IMR-90 (cell line): ENCODE measurements at regions not wholly inside any gene's neighbourhood (a gene's known extent, or its start where the extent isn't known, plus 50 kb on each side); places are given as distances from the start of the nearest gene placed in this dataset.

ENCODE experiments used
- ATAC-seq: fragments of 200-7000 bp; cut with Tn5 transposase; 2 replicates; pipeline ENCODE4 v1.9.1; 2020; ENCODE audit warnings: low read depth, mild to moderate bottlenecking, moderate library complexity
- BruUV-seq: library from RNA; stranded (reverse); fragments of 400-500 nt; replicated peaks from 2 replicates; lab custom pipeline; 2021; lab: Mats Ljungman, UMichigan
- CTCF ChIA-PET: fragments of 300-600 bp; formaldehyde crosslinking; extraction: SDS; loops from one replicate; lab custom pipeline; 2021; ENCODE audit warnings: antibody characterized with exemption; lab: Yijun Ruan, JAX
- POLR2A ChIA-PET: fragments of 300-600 bp; sonication (Branson Sonifier 250); formaldehyde crosslinking; loops from one replicate; lab custom pipeline; 2022; ENCODE audit warnings: antibody characterized with exemption; ENCODE audit not compliant: unreplicated experiment; lab: Charles Lee
- DNase-seq: peaks from one replicate; pipeline ENCODE4 v3.0.0; 2013
- H2AFZ ChIP-seq: replicated peaks from 2 replicates; pipeline ENCODE3; 2013; ENCODE audit warnings: low read length, mild to moderate bottlenecking; ENCODE audit not compliant: poor library complexity
- H2AK5ac ChIP-seq: 2 replicates; pipeline ENCODE4 v1.6.1; 2013; ENCODE audit warnings: low read depth, low read length, inconsistent platforms
- H2AK9ac ChIP-seq: replicated peaks from 2 replicates; pipeline ENCODE3; 2013; ENCODE audit warnings: mild to moderate bottlenecking, low read depth, low read length, moderate library complexity; ENCODE audit not compliant: poor library complexity
- H2BK120ac ChIP-seq: 2 replicates; pipeline ENCODE4 v1.6.1; 2013; ENCODE audit warnings: low read depth, low read length, inconsistent platforms
- H2BK15ac ChIP-seq: 3 replicates; pipeline ENCODE4 v1.6.1; 2013; ENCODE audit warnings: low read depth, low read length, inconsistent platforms
- H2BK20ac ChIP-seq: 2 replicates; pipeline ENCODE4 v1.6.1; 2013; ENCODE audit warnings: low read depth, mild to moderate bottlenecking, inconsistent platforms, low read length, moderate library complexity
- H2BK5ac ChIP-seq: 2 replicates; pipeline ENCODE4 v1.6.1; 2013; ENCODE audit warnings: mild to moderate bottlenecking, low read depth, low read length, inconsistent platforms; ENCODE audit not compliant: poor library complexity, severe bottlenecking
- H3K14ac ChIP-seq: replicated peaks from 2 replicates; pipeline ENCODE4 v1.6.1; 2013; ENCODE audit warnings: low read depth, low read length, inconsistent platforms
- H3K18ac ChIP-seq: 2 replicates; pipeline ENCODE4 v1.6.1; 2013; ENCODE audit warnings: low read depth, low read length, control low read depth
- H3K23ac ChIP-seq: 2 replicates; pipeline ENCODE4 v1.6.1; 2013; ENCODE audit warnings: low read depth, low read length, inconsistent platforms
- H3K27ac ChIP-seq: 2 replicates; pipeline ENCODE4 v1.5.1; 2013; ENCODE audit warnings: mild to moderate bottlenecking, control low read depth, low read length; ENCODE audit not compliant: insufficient read depth
- H3K27me3 ChIP-seq: 2 replicates; pipeline ENCODE4 v1.6.1; 2013; ENCODE audit warnings: low read length; ENCODE audit not compliant: control insufficient read depth, insufficient read depth
- H3K36me3 ChIP-seq: 2 replicates; pipeline ENCODE4 v1.6.1; 2013; ENCODE audit warnings: low read length, mixed read lengths; ENCODE audit not compliant: control insufficient read depth, insufficient read depth
- H3K4ac ChIP-seq: 2 replicates; pipeline ENCODE4 v1.6.1; 2013; ENCODE audit warnings: low read depth, low read length, inconsistent platforms
- H3K4me1 ChIP-seq: 2 replicates; pipeline ENCODE4 v1.6.1; 2013; ENCODE audit warnings: low read length, mixed read lengths; ENCODE audit not compliant: control insufficient read depth, insufficient read depth
- H3K4me2 ChIP-seq: 2 replicates; pipeline ENCODE4 v1.6.1; 2013; ENCODE audit warnings: low read depth, mild to moderate bottlenecking, control low read depth, low read length, moderate library complexity
- H3K4me3 ChIP-seq: 2 replicates; pipeline ENCODE4 v1.5.1; 2013; ENCODE audit warnings: low read depth, mild to moderate bottlenecking, control low read depth, low read length, moderate library complexity; ENCODE audit not compliant: insufficient read depth
- H3K56ac ChIP-seq: 2 replicates; pipeline ENCODE4 v1.6.1; 2013; ENCODE audit warnings: low read length, inconsistent platforms; ENCODE audit not compliant: insufficient read depth; ENCODE audit errors: extremely low read depth
- H3K79me1 ChIP-seq, 2 experiments: 2 replicates each; pipeline ENCODE4 v1.6.1; 2013; ENCODE audit warnings: low read length in 2 of 2, inconsistent platforms in 1 of 2, low read depth in 1 of 2
- H3K9ac ChIP-seq: 2 replicates; pipeline ENCODE4 v1.6.1; 2013; ENCODE audit warnings: low read depth, low read length, control low read depth
- H3K9me1 ChIP-seq: 2 replicates; pipeline ENCODE4 v1.6.1; 2013; ENCODE audit warnings: low read length, inconsistent platforms; ENCODE audit not compliant: insufficient read depth
- H3K9me3 ChIP-seq: 2 replicates; pipeline ENCODE4 v1.6.1; 2013; ENCODE audit warnings: low read length; ENCODE audit not compliant: control insufficient read depth, insufficient read depth
- H4K20me1 ChIP-seq: 2 replicates; pipeline ENCODE4 v1.6.1; 2013; ENCODE audit warnings: low read length, inconsistent platforms; ENCODE audit not compliant: insufficient read depth
- H4K5ac ChIP-seq: 2 replicates; pipeline ENCODE4 v1.6.1; 2013; ENCODE audit warnings: mild to moderate bottlenecking, low read depth, low read length, control low read depth
- H4K8ac ChIP-seq, 2 experiments: 2 replicates each; pipeline ENCODE4 v1.6.1; 2013; ENCODE audit warnings: low read depth in 2 of 2, low read length in 2 of 2, control low read depth in 1 of 2, inconsistent platforms in 1 of 2
- H4K91ac ChIP-seq: 2 replicates; pipeline ENCODE4 v1.6.1; 2013; ENCODE audit warnings: low read depth, low read length, inconsistent platforms; ENCODE audit not compliant: insufficient read depth
- BHLHE40 ChIP-seq: fragments of 150-350 bp; IDR thresholded peaks from 2 replicates; pipeline ENCODE4 v1.6.1; 2016; ENCODE audit warnings: mild to moderate bottlenecking, low read depth, low read length
- CEBPB ChIP-seq: IDR thresholded peaks from 2 replicates; pipeline ENCODE4 v1.6.1; 2012; ENCODE audit warnings: low read depth, low read length, improper control_type of control experiment
- CHD1 ChIP-seq: IDR thresholded peaks from 2 replicates; pipeline ENCODE4 v1.6.1; 2012; ENCODE audit warnings: low read depth, low read length, improper control_type of control experiment
- FOS ChIP-seq: fragments of 150-350 bp; IDR thresholded peaks from 2 replicates; pipeline ENCODE4 v1.6.1; 2016; ENCODE audit warnings: low read depth, low read length
- MAZ ChIP-seq: IDR thresholded peaks from 2 replicates; pipeline ENCODE4 v1.6.1; 2012; ENCODE audit warnings: low read depth, mild to moderate bottlenecking, low read length, improper control_type of control experiment, moderate library complexity, borderline replicate concordance
- MXI1 ChIP-seq: IDR thresholded peaks from 2 replicates; pipeline ENCODE4 v1.6.1; 2012; ENCODE audit warnings: low read depth, mild to moderate bottlenecking, low read length, moderate library complexity, borderline replicate concordance
- NFE2L2 ChIP-seq: fragments of 150-350 bp; IDR thresholded peaks from 2 replicates; pipeline ENCODE4 v1.6.1; 2016; ENCODE audit warnings: low read depth, mild to moderate bottlenecking, low read length
- RAD21 ChIP-seq: IDR thresholded peaks from 2 replicates; pipeline ENCODE4 v1.6.1; 2012; ENCODE audit warnings: low read length, improper control_type of control experiment
- RCOR1 ChIP-seq: IDR thresholded peaks from 2 replicates; pipeline ENCODE4 v1.6.1; 2012; ENCODE audit warnings: mild to moderate bottlenecking, low read length, improper control_type of control experiment; ENCODE audit not compliant: insufficient replicate concordance
- RFX5 ChIP-seq: IDR thresholded peaks from 2 replicates; pipeline ENCODE4 v1.8.0; 2012; ENCODE audit warnings: low read depth, mild to moderate bottlenecking, low read length, moderate library complexity
- SMC3 ChIP-seq: fragments of 150-350 bp; IDR thresholded peaks from 2 replicates; pipeline ENCODE4 v1.6.1; 2016; ENCODE audit warnings: low read depth, mild to moderate bottlenecking, antibody characterized with exemption, low read length, moderate library complexity
- USF2 ChIP-seq: fragments of 150-350 bp; IDR thresholded peaks from 2 replicates; pipeline ENCODE4 v1.6.1; 2017; ENCODE audit warnings: mild to moderate bottlenecking, antibody characterized with exemption, low read length, low read depth
- WGBS, 2 experiments: methylation state at CpG; one replicate each; pipeline versions ENCODE4 v1.1.5 to v1.1.7; 2013; ENCODE audit warnings: missing lambda C conversion rate in 2 of 2; ENCODE audit not compliant: insufficient read length in 1 of 2; ENCODE audit errors: extremely low coverage in 2 of 2; 5-methylcytosine and 5-hydroxymethylcytosine counted together
- dilution Hi-C: fragments of 300-500 bp; cut with HindIII; formaldehyde crosslinking; loops from one replicate; pipeline ENCODE4 v1.14.3; 2018; ENCODE audit warnings: low sequenced_read_pairs; ENCODE audit not compliant: unreplicated experiment
- in situ Hi-C: fragments of 300-500 bp; cut with MboI; formaldehyde crosslinking; loops from 3 replicates; pipeline ENCODE4 v1.14.3; 2019; ENCODE audit warnings: low sequenced_read_pairs, inconsistent platforms, mixed read lengths
- intact Hi-C: fragments of 100-400 bp; cut with micrococcal nuclease; formaldehyde crosslinking; loops from 2 replicates; pipeline ENCODE4 v1.10.0; 2022

DNA sequence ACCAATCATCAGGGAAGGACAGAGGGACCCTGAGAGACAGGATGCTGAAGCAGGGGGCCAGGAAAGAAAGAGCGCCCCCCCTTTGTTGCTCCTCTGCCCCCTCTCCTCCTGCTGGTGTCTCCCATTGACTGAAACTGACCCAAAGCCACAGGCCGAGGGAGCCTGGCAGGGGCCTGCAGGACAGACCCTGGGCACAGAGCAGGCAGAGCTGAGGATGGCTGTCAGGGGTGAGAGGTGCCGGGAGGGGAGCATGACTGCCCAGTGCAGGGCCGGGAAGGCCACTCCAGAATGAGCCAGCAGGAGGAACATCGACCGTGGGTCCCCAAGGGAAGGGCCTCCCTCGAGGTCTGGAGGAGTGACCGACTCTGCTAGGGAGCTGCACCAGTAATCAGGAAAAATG is 427.8 kb downstream of the PREX1 start:
- H2BK120ac ChIP-seq, result no peak overlapping the region
- no peak overlapping the region for H4K8ac ChIP-seq
- DNase-seq, result no peak
- peaks cover 24% of the 10 kb centered on the region for H3K27me3 ChIP-seq
- H4K5ac ChIP-seq, result no peak overlapping the region
- H2BK5ac ChIP-seq, result no peak overlapping the region
- no peak overlapping the region for H2AK5ac ChIP-seq
- no peak overlapping the region for H2BK20ac ChIP-seq
- no peak for ATAC-seq
- H3K9ac ChIP-seq, result no peak overlapping the region
- intact Hi-C loops (no loop called here), dilution Hi-C loops (no loop called here), in situ Hi-C loops (no loop called here)
- no peak overlapping the region for H2AK9ac ChIP-seq
- H3K4me3 ChIP-seq, result no peak overlapping the region
- H3K79me1 ChIP-seq, result no peaks in the 10 kb centered on the region
- 80% methylated on average over 1 of the region's 8 CpGs; no CpG with 5 or more reads in 1 of the 2 experiments for WGBS, 2 experiments
- no peak overlapping the region for H3K56ac ChIP-seq
- H3K14ac ChIP-seq, result no peak overlapping the region
- H3K36me3 ChIP-seq, result no peaks in the 10 kb centered on the region
- no peaks in the 10 kb centered on the region for H3K9me1 ChIP-seq
- no peaks in the 10 kb centered on the region for H3K9me3 ChIP-seq
- no peak overlapping the region for H2AFZ ChIP-seq
- H3K27ac ChIP-seq, result no peak overlapping the region
- no peak overlapping the region for H3K4me2 ChIP-seq
- POLR2A ChIA-PET, result no interaction called here
- no peak overlapping the region for H3K23ac ChIP-seq
- no peak overlapping the region for H2BK15ac ChIP-seq
- TF ChIP-seq RCOR1 (no peak), USF2 (no peak), CHD1 (no peak), RAD21 (no peak), RFX5 (no peak), SMC3 (no peak), NFE2L2 (no peak), MXI1 (no peak), MAZ (no peak), BHLHE40 (no peak), FOS (no peak), CEBPB (no peak)
- no TSS peak for BruUV-seq
- H4K20me1 ChIP-seq, result no peaks in the 10 kb centered on the region
- H3K4me1 ChIP-seq, result no peaks in the 10 kb centered on the region; the same call in 1 of the 2 replicates
- CTCF ChIA-PET, result no interaction called here
- H3K18ac ChIP-seq, result no peak overlapping the region
- H4K91ac ChIP-seq, result no peak overlapping the region
- no peak overlapping the region for H3K4ac ChIP-seq
